ENCODE measurements at regions not wholly inside any gene's neighbourhood (a gene's known extent, or its start where the extent isn't known, plus 50 kb on each side); places are given as distances from the start of the nearest gene placed in this dataset.

DNA sequence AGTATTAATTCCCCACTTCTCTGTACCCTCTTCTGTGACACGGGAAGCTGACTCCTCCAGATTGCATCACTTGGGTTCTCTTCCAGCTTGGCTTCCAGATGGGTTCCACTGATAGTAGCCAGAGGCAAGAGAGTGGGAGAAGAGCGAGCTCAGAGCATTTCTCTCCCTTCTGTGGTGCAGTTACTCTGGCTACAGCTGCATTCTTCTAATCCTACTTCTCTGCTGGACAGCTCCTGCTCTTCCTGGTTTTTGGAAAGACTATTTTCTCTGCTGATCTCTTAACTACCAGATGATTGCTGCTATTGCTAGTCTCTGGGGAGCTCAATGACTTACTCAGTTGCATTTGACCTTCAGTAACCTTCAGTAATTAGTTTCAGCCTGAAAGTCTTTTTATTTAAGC lies 187.5 kb upstream of the MAP2 start:
- no peaks in the 10 kb centered on the region for H3K4me1 ChIP-seq (ENCODE audit: control insufficient read depth in 1 of 2, insufficient read depth in 2 of 2, low read length in 2 of 2)
- no peaks in the 10 kb centered on the region for H3K36me3 ChIP-seq (replicated peaks in 1 of 2; ENCODE audit: control insufficient read depth in 1 of 2, insufficient read depth in 2 of 2, low read length in 2 of 2)
- Mint-ChIP-seq H3K27me3 (ENCODE audit: low read depth in 3 of 3) (no peaks in the 10 kb centered on the region), H3K27ac (no peak overlapping the region), H3K4me1 (no peaks in the 10 kb centered on the region), H3K36me3 (no peaks in the 10 kb centered on the region), H3K4me3 (no peak overlapping the region), H3K9me3 (peaks cover 0 to 7% (median 2%) of the 10 kb centered on the region in 7 donors)
- no peak overlapping the region for H3K4me2 ChIP-seq (replicated peaks; ENCODE audit: extremely low read depth, low read length, poor library complexity, severe bottlenecking)
- H3K79me2 ChIP-seq (ENCODE audit: insufficient read depth, low read length) = no peaks in the 10 kb centered on the region
- TF ChIP-seq, protein P1, sequence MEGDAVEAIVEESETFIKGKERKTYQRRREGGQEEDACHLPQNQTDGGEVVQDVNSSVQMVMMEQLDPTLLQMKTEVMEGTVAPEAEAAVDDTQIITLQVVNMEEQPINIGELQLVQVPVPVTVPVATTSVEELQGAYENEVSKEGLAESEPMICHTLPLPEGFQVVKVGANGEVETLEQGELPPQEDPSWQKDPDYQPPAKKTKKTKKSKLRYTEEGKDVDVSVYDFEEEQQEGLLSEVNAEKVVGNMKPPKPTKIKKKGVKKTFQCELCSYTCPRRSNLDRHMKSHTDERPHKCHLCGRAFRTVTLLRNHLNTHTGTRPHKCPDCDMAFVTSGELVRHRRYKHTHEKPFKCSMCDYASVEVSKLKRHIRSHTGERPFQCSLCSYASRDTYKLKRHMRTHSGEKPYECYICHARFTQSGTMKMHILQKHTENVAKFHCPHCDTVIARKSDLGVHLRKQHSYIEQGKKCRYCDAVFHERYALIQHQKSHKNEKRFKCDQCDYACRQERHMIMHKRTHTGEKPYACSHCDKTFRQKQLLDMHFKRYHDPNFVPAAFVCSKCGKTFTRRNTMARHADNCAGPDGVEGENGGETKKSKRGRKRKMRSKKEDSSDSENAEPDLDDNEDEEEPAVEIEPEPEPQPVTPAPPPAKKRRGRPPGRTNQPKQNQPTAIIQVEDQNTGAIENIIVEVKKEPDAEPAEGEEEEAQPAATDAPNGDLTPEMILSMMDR (IDR thresholded peaks at IDR 0.05) = no peak
- intact Hi-C loops (cut with micrococcal nuclease) = no loop called here
- H3K27me3 ChIP-seq (ENCODE audit: control insufficient read depth in 2 of 2, insufficient read depth in 2 of 2, low read length in 2 of 2) = no peaks in the 10 kb centered on the region
- no peak for DNase-seq
- WGBS (ENCODE audit: insufficient coverage) = no CpG with 5 or more reads among the region's 2 CpGs
- H4K20me1 ChIP-seq (ENCODE audit: insufficient read depth, low read length) = no peaks in the 10 kb centered on the region
- no peak overlapping the region for H3K27ac ChIP-seq (ENCODE audit: low read depth in 1 of 2, low read length in 2 of 2)
- H3K4me3 ChIP-seq (replicated peaks in 1 of 3; ENCODE audit: low read depth in 2 of 3, low read length in 3 of 3) = no peak overlapping the region
- no peak overlapping the region for H2AFZ ChIP-seq (ENCODE audit: insufficient read depth, low read depth, low read length, poor library complexity, severe bottlenecking)
- H3K9ac ChIP-seq (ENCODE audit: insufficient read depth, low read length, poor library complexity, severe bottlenecking) = no peak overlapping the region
- peaks cover 0 to 5% of the 10 kb centered on the region in 2 donors for H3K9me3 ChIP-seq (replicated peaks in 1 of 2; ENCODE audit: control insufficient read depth in 1 of 2, insufficient read depth in 1 of 2, low read length in 2 of 2)

GRCh38 chr2:209238765-209239584 lies 184.9 kb upstream of the MAP2 start:
- no peaks in the 10 kb centered on the region for H3K36me3 Mint-ChIP-seq
- no peaks in the 10 kb centered on the region for H3K4me1 Mint-ChIP-seq
- no peak overlapping the region for H3K4me3 Mint-ChIP-seq
- no peak overlapping the region for H3K27ac ChIP-seq (ENCODE audit: low read depth in 1 of 2, low read length in 2 of 2)
- H3K79me2 ChIP-seq (ENCODE audit: insufficient read depth, low read length) = no peaks in the 10 kb centered on the region
- H3K4me1 ChIP-seq (ENCODE audit: control insufficient read depth in 1 of 2, insufficient read depth in 2 of 2, low read length in 2 of 2) = no peaks in the 10 kb centered on the region
- H3K36me3 ChIP-seq (replicated peaks in 1 of 2; ENCODE audit: control insufficient read depth in 1 of 2, insufficient read depth in 2 of 2, low read length in 2 of 2) = no peaks in the 10 kb centered on the region
- no peaks in the 10 kb centered on the region for H4K20me1 ChIP-seq (ENCODE audit: insufficient read depth, low read length)
- H3K27me3 ChIP-seq (ENCODE audit: control insufficient read depth in 2 of 2, insufficient read depth in 2 of 2, low read length in 2 of 2) = no peaks in the 10 kb centered on the region
- TF ChIP-seq, protein P1 (IDR thresholded peaks at IDR 0.05) = no peak
- H3K4me3 ChIP-seq (replicated peaks in 1 of 3; ENCODE audit: low read depth in 2 of 3, low read length in 3 of 3) = no peak overlapping the region
- no peak overlapping the region for H3K27ac Mint-ChIP-seq
- WGBS (ENCODE audit: insufficient coverage) = no CpG with 5 or more reads among the region's 3 CpGs
- no peak overlapping the region for H3K9ac ChIP-seq (ENCODE audit: insufficient read depth, low read length, poor library complexity, severe bottlenecking)
- H3K9me3 Mint-ChIP-seq = peaks cover 2 to 13% (median 4%) of the 10 kb centered on the region in 7 donors
- peaks cover 5 to 6% of the 10 kb centered on the region in 2 donors for H3K9me3 ChIP-seq (replicated peaks in 1 of 2; ENCODE audit: control insufficient read depth in 1 of 2, insufficient read depth in 1 of 2, low read length in 2 of 2)
- no peak overlapping the region for H3K4me2 ChIP-seq (replicated peaks; ENCODE audit: extremely low read depth, low read length, poor library complexity, severe bottlenecking)
- peaks cover 0 to 1% (median 0%) of the 10 kb centered on the region in 3 donors for H3K27me3 Mint-ChIP-seq (ENCODE audit: low read depth in 3 of 3)
- intact Hi-C loops (cut with micrococcal nuclease) = no loop called here
- H2AFZ ChIP-seq (ENCODE audit: insufficient read depth, low read depth, low read length, poor library complexity, severe bottlenecking) = no peak overlapping the region
- DNase-seq = no peak
